Gastroesophageal sphincter (tissue), 4 donors: ENCODE measurements at regions not wholly inside any gene's neighbourhood (a gene's known extent, or its start where the extent isn't known, plus 50 kb on each side); places are given as distances from the start of the nearest gene placed in this dataset.

Experiments
- ATAC-seq: fragments of 150-250 bp; one replicate; pipeline ENCODE4 v1.9.1; 2016; ENCODE audit warnings: mild to moderate bottlenecking, moderate library complexity
- H3K27ac ChIP-seq, 4 donors: fragments of 200-600 bp; sonication (generic) in 3 of 4; 1 replicate in 3 of 4; 2 replicates in 1 of 4; pipeline ENCODE4 v1.5.1; 2016 to 2019
- H3K27me3 ChIP-seq: fragments of 200-600 bp; sonication (generic); one replicate; pipeline ENCODE4 v1.5.1; 2019
- H3K36me3 ChIP-seq, 2 donors: fragments of 200-600 bp; sonication (generic); one replicate each; pipeline ENCODE4 v1.5.1; 2019; ENCODE audit warnings: control low read depth in 1 of 2
- H3K4me1 ChIP-seq, 3 donors: fragments of 200-600 bp; sonication (generic); 1 replicate in 2 of 3; 2 replicates in 1 of 3; pipeline ENCODE4 v1.5.1; 2016 to 2019; ENCODE audit warnings: control low read depth in 2 of 3
- H3K4me3 ChIP-seq, 2 donors: fragments of 200-600 bp; sonication (generic); one replicate each; pipeline ENCODE4 v1.5.1; 2019; ENCODE audit warnings: mild to moderate bottlenecking in 1 of 2, moderate library complexity in 1 of 2
- H3K9me3 ChIP-seq, 3 donors: fragments of 200-600 bp; sonication (generic); one replicate each; pipeline ENCODE4 v1.5.1; 2017 to 2019; ENCODE audit warnings: control low read depth in 2 of 3
- EP300 ChIP-seq: sonication (generic); formaldehyde crosslinking; IDR thresholded peaks from one replicate; pipeline ENCODE4 v1.6.1; 2017; ENCODE audit warnings: antibody characterized with exemption, mild to moderate bottlenecking
- POLR2A ChIP-seq, 2 donors: fragments of 450-650 bp; IDR thresholded peaks; one replicate each; pipeline ENCODE4 v1.6.1; 2017; ENCODE audit warnings: antibody characterized with exemption in 2 of 2, mild to moderate bottlenecking in 2 of 2, moderate library complexity in 1 of 2
- POLR2AphosphoS5 ChIP-seq: sonication (generic); formaldehyde crosslinking; IDR thresholded peaks from one replicate; pipeline ENCODE4 v1.6.1; 2017; ENCODE audit warnings: antibody characterized with exemption
- WGBS, 2 donors: methylation state at CpG; one replicate each; pipeline ENCODE4 v1.1.5; 2018; ENCODE audit warnings: low coverage in 1 of 2; 5-methylcytosine and 5-hydroxymethylcytosine counted together
- TF ChIP-seq, protein P1 (sequence below), 4 experiments: fragments of 200-600 bp in 2 of 4; fragments of 450-650 bp in 2 of 4; sonication (generic) in 1 of 4; IDR thresholded peaks; one replicate each; pipeline ENCODE4 v1.5.1; 2017 to 2019; ENCODE audit warnings: antibody characterized with exemption in 4 of 4, mild to moderate bottlenecking in 2 of 4, moderate library complexity in 2 of 4

DNA sequence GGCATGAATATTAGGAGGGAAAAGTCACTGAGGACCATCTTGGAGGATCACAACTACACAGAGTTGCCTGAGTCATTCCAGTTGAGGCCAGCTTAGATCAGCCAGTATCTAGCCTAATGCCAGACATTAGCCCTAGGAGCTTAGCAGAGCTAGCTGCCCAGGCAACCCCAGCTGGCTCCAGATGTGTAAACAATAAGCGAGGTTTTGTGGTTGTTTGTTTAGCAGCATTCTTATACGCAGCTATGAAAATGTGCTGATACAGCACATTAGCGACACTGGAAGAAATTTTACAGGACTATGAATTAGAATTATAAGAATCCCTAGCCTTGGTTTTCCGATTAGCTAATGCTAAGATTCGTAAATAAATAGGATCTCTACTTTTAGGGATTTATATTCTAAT, 59.3 kb downstream of the BTBD3 start:
- TF ChIP-seq POLR2A (IDR thresholded peaks at IDR 0.05), result no peak
- no peak overlapping the region for H3K27ac ChIP-seq
- H3K9me3 ChIP-seq, result peaks cover 0 to 10% (median 0%) of the 10 kb centered on the region in 3 donors
- no peaks in the 10 kb centered on the region for H3K36me3 ChIP-seq
- H3K4me3 ChIP-seq, result no peak overlapping the region
- WGBS, 2 donors, result 81 to 94% methylated on average over 5 of the region's 5 CpGs
- no peaks in the 10 kb centered on the region for H3K4me1 ChIP-seq
- no peaks in the 10 kb centered on the region for H3K27me3 ChIP-seq
- no peak for ATAC-seq

DNA sequence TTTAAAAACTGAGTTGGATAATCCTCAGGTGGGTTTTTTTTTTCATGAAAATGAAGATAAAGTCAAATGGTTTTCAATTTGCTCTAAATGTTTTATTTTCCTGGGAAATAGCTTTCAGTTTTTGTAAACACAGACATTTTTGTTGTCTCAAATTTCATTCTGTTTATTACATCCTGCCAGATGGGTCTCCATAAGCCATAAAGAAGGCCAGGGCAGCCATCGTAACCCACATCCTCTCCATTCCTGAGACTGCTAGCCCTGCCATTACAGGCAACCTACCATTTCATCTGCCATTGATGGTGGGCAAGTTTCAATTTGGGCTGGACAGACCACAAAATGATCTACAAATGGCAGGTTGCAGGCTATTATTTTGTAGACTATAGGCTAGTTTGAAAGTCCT, 60.8 kb downstream of the BTBD3 start:
- H3K36me3 ChIP-seq, result no peaks in the 10 kb centered on the region
- no peak overlapping the region for H3K27ac ChIP-seq
- peaks cover 0 to 10% (median 0%) of the 10 kb centered on the region in 3 donors for H3K9me3 ChIP-seq
- 60% methylated on average over 1 of the region's 1 CpG; no CpG with 5 or more reads in 1 of the 2 donors for WGBS, 2 donors
- TF ChIP-seq POLR2A (IDR thresholded peaks at IDR 0.05) (no peak), EP300 (no peak), POLR2AphosphoS5 (no peak)
- TF ChIP-seq, protein P1, sequence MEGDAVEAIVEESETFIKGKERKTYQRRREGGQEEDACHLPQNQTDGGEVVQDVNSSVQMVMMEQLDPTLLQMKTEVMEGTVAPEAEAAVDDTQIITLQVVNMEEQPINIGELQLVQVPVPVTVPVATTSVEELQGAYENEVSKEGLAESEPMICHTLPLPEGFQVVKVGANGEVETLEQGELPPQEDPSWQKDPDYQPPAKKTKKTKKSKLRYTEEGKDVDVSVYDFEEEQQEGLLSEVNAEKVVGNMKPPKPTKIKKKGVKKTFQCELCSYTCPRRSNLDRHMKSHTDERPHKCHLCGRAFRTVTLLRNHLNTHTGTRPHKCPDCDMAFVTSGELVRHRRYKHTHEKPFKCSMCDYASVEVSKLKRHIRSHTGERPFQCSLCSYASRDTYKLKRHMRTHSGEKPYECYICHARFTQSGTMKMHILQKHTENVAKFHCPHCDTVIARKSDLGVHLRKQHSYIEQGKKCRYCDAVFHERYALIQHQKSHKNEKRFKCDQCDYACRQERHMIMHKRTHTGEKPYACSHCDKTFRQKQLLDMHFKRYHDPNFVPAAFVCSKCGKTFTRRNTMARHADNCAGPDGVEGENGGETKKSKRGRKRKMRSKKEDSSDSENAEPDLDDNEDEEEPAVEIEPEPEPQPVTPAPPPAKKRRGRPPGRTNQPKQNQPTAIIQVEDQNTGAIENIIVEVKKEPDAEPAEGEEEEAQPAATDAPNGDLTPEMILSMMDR (IDR thresholded peaks at IDR 0.05), result no peak
- no peaks in the 10 kb centered on the region for H3K27me3 ChIP-seq
- ATAC-seq, result no peak
- H3K4me3 ChIP-seq, result no peak overlapping the region
- H3K4me1 ChIP-seq, result no peaks in the 10 kb centered on the region

DNA sequence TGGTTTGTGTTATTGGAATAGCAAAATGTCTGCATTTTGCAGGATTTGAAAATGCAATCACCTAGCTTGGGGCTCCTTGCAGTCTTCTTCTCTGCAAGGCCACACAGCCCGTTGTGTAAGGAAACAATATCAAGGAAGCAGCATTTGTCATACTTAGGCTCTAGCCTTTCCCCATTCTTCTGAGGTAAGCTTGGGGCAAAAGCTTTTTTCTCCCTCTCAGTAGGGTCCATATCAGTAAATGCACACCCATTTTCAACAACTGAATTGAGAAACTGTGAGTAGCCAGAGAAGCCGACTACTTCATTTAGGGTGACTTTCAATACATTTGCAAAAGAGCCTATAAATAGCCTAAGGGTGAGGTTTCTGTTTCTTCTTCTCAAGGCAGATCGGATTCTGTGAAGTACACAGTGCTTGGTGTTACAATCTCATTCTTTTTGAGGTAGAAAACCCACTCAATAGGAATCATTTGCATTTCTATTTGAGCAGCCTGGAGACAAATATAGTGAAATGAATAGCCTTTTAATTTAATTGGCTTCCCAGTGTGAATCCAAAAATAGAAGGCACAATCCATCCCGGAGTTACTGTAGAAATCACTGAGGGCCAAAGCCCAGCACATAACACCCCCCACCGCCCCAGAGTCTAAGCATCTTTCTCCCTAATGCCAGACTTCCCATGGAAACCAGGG, 61.8 kb downstream of the BTBD3 start:
- no peak overlapping the region for H3K4me3 ChIP-seq
- no peaks in the 10 kb centered on the region for H3K36me3 ChIP-seq
- 27 to 29% methylated on average over 5 of the region's 5 CpGs for whole genome bisulfite sequencing, 2 donors
- H3K27ac ChIP-seq, result no peak overlapping the region
- H3K27me3 ChIP-seq, result no peaks in the 10 kb centered on the region
- no peak for TF ChIP-seq POLR2A (IDR thresholded peaks at IDR 0.05)
- TF ChIP-seq, protein P1 (IDR thresholded peaks at IDR 0.05), result no peak
- no peak for TF ChIP-seq POLR2AphosphoS5
- TF ChIP-seq EP300, result no peak
- ATAC-seq, result no peak
- peaks cover 0 to 10% (median 0%) of the 10 kb centered on the region in 3 donors for H3K9me3 ChIP-seq
- H3K4me1 ChIP-seq, result no peaks in the 10 kb centered on the region

DNA sequence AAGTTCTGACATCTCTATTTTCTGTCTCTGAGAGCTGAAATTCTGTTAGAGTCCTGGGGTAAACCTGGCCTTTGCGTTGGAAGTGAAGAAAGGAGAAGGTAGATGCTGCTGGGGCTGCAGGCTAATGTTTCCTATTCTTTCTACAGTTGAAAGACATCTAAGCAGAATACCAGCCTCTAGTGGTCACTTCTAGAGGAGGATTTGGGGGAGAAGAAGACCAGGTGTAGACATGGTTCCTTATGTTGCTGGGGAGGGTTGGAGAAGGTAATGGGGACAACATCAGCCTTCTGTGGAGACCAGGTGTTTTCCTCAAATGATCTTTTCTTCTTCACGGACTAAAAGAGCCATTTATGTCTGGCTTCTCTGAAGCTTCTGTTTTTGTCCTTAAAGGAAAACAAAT, 62.6 kb downstream of the BTBD3 start:
- H3K4me1 ChIP-seq, result no peaks in the 10 kb centered on the region
- no peaks in the 10 kb centered on the region for H3K36me3 ChIP-seq
- no peak overlapping the region for H3K4me3 ChIP-seq
- peaks cover 0 to 10% (median 0%) of the 10 kb centered on the region in 3 donors for H3K9me3 ChIP-seq
- no peaks in the 10 kb centered on the region for H3K27me3 ChIP-seq
- TF ChIP-seq, protein P1 (IDR thresholded peaks at IDR 0.05), result no peak
- ATAC-seq, result no peak
- H3K27ac ChIP-seq, result no peak overlapping the region
- WGBS, 2 donors, result 50% methylated on average over 2 of the region's 2 CpGs

DNA sequence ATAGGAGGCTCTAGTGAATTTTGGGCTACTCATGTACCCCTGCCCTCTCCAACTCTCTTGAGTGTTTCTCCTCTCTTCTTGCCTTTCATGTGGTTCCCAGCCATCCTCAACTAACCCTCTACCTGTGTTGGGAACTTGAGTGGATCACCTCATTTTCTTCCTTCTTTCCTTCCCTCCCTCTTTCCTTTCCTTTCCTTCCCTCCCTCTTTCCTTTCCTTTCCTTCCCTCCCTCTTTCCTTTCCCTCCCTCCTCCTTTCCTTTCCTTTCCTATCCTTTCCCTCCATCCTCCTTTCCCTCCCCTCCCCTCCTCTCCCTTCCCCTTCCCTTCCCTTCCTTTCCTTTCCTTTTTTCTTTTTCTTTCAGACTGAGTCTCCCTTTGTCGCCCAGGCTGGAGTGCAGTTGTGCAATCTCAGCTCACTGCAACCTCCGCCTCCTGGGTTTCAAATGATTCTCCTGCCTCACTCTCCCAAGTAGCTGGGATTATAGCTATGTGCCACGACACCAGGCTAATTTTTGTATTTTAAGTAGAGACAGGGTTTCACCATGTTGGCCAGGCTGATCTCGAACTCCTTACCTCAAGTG, 63.8 kb downstream of the BTBD3 start:
- Histone ChIP-seq H3K27ac (no peak overlapping the region), H3K36me3 (no peaks in the 10 kb centered on the region), H3K27me3 (no peaks in the 10 kb centered on the region), H3K9me3 (peaks cover 0 to 6% (median 0%) of the 10 kb centered on the region in 3 donors), H3K4me3 (no peak overlapping the region), H3K4me1 (no peaks in the 10 kb centered on the region)
- TF ChIP-seq EP300 (no peak), POLR2A (IDR thresholded peaks at IDR 0.05) (no peak), POLR2AphosphoS5 (no peak)
- TF ChIP-seq, protein P1 (IDR thresholded peaks at IDR 0.05), result no peak
- no peak for ATAC-seq
- 92 to 93% methylated on average over 2 to 3 of the region's 4 CpGs for WGBS, 2 donors
